GM10266 (cell line): ENCODE measurements at regions not wholly inside any gene's neighbourhood (a gene's known extent, or its start where the extent isn't known, plus 50 kb on each side); places are given as distances from the start of the nearest gene placed in this dataset.

Source experiments
- DNase-seq: peaks from one replicate; pipeline ENCODE4 v3.0.0; 2012; ENCODE audit errors: extremely low spot score
- CTCF ChIP-seq: IDR thresholded peaks from 2 replicates; pipeline ENCODE4 v1.5.1; 2012; ENCODE audit warnings: mild to moderate bottlenecking, low read depth; ENCODE audit not compliant: control insufficient read depth, insufficient read depth; ENCODE audit errors: missing control alignments

- TF ChIP-seq CTCF = no peak
- DNase-seq = no peak
Observed at GRCh38 chr15:91473894-91474545, 374.0 kb downstream of the SV2B start.

GRCh38 chr15:91476861-91477260, 376.6 kb upstream of the SLCO3A1 start:
- no peak for DNase-seq
- no peak for TF ChIP-seq CTCF

GRCh38 chr15:91478717-91479191, 374.8 kb upstream of the SLCO3A1 start:
- TF ChIP-seq CTCF = no peak

GRCh38 chr15:91480426-91480825, 373.1 kb upstream of the SLCO3A1 start:
- no peak for TF ChIP-seq CTCF
- DNase-seq = no peak

More at GRCh38 chr15:91478717-91479191, 374.8 kb upstream of the SLCO3A1 start:
- DNase-seq = no peak

- no peak for DNase-seq
- TF ChIP-seq CTCF = no peak
Observed at GRCh38 chr15:91482799-91483198, 370.7 kb upstream of the SLCO3A1 start.

GRCh38 chr15:91484141-91484540, 369.4 kb upstream of the SLCO3A1 start:
- TF ChIP-seq CTCF = no peak
- DNase-seq = no peak

DNA sequence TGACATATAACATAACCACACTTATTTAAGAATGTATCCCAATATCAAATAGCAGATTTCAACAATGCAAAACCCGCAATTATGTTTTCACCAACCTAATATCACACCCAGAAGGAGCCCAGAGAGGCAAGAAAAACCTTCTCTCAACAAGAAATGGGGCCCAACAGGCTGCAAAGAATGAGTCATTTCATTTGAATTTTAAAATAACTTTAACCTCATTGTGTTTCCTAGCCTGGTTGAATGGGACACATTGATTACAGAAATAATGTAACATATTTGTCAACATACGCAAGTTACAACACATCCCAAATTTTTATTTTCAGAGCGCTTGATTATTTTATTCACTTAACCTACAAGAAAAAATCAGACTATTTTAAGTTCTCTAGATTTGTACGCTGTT, 365.1 kb upstream of the SLCO3A1 start:
- no peak for DNase-seq
- TF ChIP-seq CTCF = no peak
